ENCODE measurements at regions not wholly inside any gene's neighbourhood (a gene's known extent, or its start where the extent isn't known, plus 50 kb on each side); places are given as distances from the start of the nearest gene placed in this dataset.

DNA sequence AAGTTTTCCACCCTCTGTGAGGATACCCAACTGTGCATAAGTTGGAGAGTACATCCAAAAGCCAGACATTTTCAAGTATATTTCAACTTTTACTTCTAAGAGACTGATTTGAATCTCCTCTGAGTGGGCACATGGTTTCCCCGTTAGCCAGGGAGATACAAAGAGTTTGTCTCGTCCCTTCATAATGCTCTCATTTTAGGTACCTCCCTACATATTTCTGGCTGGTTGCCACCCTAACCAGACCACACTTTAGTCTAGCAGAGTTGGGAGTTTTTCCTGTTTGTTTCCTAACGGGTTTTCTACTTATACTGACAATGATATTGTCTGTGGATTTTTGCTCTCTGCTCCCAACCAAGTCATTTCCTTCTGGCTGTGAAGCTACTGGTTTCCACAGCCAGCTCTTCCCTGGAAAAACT, 180.3 kb downstream of the CCDC71L start:
- no peak for DNase-seq
- no peak overlapping the region for H3K4me3 Mint-ChIP-seq
- H3K36me3 Mint-ChIP-seq (ENCODE audit: low read depth): peaks cover 3% of the 10 kb centered on the region
- no peak for ATAC-seq
- peaks cover 5% of the 10 kb centered on the region for H3K9me3 Mint-ChIP-seq
- peak overlapping the region; percentile 73 for H3K27ac Mint-ChIP-seq
- H3K27me3 Mint-ChIP-seq: peaks cover 12% of the 10 kb centered on the region
- peaks cover 55% of the 10 kb centered on the region for H3K4me1 Mint-ChIP-seq

DNA sequence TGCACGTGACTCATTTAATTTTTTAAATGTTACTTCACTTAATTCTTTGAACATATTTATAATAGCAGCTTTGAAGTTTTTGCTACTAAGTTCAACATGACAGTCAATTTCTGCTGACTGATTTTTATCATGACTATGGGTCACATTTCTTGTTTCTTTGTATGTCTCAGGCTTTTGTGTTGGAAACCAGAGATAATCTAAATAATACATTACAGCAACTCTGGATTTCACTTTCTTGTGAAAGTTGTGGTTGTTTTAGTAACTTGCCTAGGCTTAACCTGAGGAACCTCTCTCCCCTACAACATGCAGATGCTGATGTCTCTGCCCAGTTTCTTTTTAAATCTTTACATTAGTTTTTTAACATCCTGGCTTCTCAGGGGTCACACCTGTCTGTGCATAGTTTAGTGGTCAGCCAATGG, 180.8 kb downstream of the CCDC71L start:
- peaks cover 12% of the 10 kb centered on the region for H3K27me3 Mint-ChIP-seq
- peak overlapping the region; percentile 73 for H3K27ac Mint-ChIP-seq
- peaks cover 3% of the 10 kb centered on the region for H3K36me3 Mint-ChIP-seq (ENCODE audit: low read depth)
- H3K4me3 Mint-ChIP-seq: no peak overlapping the region
- H3K9me3 Mint-ChIP-seq: peaks cover 6% of the 10 kb centered on the region
- ATAC-seq (peak; percentile 70), DNase-seq (no peak)
- peaks cover 51% of the 10 kb centered on the region for H3K4me1 Mint-ChIP-seq

DNA sequence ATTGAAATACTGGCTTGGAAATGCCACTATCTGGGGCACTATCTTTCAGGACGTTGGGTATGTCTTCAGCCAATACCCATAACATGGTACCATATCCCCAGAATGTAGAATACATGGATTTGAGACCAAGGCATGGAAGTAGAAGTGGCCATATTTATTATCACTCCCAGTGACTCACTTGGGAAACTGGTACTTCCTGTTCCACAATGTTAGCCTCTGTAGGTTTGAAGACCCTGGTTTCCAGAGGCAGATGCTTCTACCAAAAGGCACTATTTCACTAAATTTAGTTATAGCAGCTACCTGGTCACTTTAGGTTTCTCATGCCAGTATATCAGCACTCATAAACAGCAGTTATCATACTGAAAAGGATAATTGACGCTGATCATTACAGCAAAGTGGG, 184.2 kb downstream of the CCDC71L start:
- Mint-ChIP-seq H3K4me1 (peaks cover 30% of the 10 kb centered on the region), H3K9me3 (peaks cover 8% of the 10 kb centered on the region), H3K36me3 (ENCODE audit: low read depth) (no peaks in the 10 kb centered on the region), H3K27ac (no peak overlapping the region), H3K4me3 (no peak overlapping the region), H3K27me3 (peaks cover 23% of the 10 kb centered on the region)
- DNase-seq (no peak), ATAC-seq (no peak)

DNA sequence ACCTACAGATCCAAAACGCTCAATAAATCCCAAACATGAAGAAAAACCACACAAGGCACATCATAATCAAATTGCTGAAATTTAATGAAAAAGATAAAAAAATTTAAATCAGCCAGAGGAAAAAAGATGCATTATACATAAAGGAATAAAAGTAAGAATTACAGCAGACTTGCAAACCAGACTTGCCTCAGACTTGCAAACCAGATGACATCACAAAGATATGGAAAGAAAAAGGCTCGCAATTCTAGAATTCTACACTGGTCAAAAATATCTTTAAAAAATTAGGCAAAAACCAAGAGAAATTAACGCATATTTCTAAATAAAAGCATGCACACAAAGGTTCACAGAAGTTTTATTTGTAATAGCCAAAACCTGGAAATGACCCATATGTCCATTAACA, 188.0 kb upstream of the NAMPT start:
- ATAC-seq: no peak
- peaks cover 6% of the 10 kb centered on the region for H3K36me3 Mint-ChIP-seq (ENCODE audit: low read depth)
- peaks cover 20% of the 10 kb centered on the region for H3K9me3 Mint-ChIP-seq
- H3K27me3 Mint-ChIP-seq: peaks cover 15% of the 10 kb centered on the region
- H3K27ac Mint-ChIP-seq: no peak overlapping the region
- no peak for DNase-seq
- peaks cover 39% of the 10 kb centered on the region for H3K4me1 Mint-ChIP-seq
- no peak overlapping the region for H3K4me3 Mint-ChIP-seq

DNA sequence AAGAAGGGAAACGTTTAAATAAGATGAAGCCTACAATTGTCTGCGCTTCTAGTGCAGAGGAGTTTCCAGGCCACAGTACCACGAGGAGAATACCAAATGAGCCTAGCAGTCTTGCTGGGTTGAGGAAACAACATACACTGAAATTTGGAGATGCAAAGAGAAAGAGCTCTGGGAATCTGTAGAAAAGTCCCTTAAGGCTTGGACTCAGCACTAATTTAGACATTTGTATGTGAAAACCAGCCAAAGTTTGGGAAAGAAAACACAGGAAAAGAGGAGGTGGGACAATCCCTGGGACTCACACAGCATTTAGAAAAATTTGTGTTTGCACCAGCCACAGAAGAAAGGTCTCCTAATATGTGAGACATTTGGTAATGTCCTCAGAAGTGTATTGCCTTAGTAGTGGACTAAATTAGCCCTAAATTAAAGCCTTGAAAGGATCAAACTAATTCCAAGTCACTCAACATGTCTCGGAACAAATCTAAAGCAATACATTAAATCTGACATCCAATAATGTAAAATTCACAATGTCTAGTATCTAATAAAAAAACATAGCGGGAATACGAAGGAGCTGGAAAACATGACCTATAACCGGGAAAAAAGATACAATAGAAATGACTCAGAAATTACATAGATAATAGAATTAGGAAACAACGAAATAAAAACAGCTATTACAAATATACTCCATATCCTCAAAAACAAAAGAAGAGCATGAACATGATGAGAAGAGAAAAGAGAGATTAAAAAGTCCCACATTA, 187.1 kb upstream of the NAMPT start:
- peaks cover 39% of the 10 kb centered on the region for H3K4me1 Mint-ChIP-seq
- peaks cover 6% of the 10 kb centered on the region for H3K36me3 Mint-ChIP-seq (ENCODE audit: low read depth)
- H3K9me3 Mint-ChIP-seq: peaks cover 20% of the 10 kb centered on the region
- peaks cover 15% of the 10 kb centered on the region for H3K27me3 Mint-ChIP-seq
- H3K27ac Mint-ChIP-seq: peak overlapping the region; percentile 83
- DNase-seq (no peak), ATAC-seq (peak; percentile 60)
- H3K4me3 Mint-ChIP-seq: no peak overlapping the region

DNA sequence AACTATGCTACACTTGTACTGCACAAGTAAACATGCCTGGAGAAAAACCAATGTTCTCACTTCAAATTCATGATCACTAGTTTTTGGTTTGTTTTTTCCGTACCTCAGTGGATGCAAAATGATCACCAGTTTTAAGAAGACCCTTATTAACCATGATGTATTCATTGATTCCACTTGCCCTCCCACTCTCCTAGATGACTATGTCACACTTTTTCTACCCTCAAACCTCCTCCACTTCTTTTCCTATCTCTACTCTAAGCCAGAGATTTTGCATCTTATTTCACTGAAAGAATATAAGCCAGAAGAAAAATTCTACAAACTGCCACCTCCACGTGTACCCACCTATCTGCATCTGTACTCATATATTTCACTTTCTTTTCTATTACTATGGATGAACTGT, 186.2 kb upstream of the NAMPT start:
- Mint-ChIP-seq H3K4me1 (peaks cover 39% of the 10 kb centered on the region), H3K4me3 (no peak overlapping the region), H3K27ac (peak overlapping the region; percentile 83), H3K36me3 (ENCODE audit: low read depth) (peaks cover 6% of the 10 kb centered on the region), H3K9me3 (peaks cover 20% of the 10 kb centered on the region), H3K27me3 (peaks cover 15% of the 10 kb centered on the region)
- ATAC-seq: peak; percentile 79
- DNase-seq: no peak

DNA sequence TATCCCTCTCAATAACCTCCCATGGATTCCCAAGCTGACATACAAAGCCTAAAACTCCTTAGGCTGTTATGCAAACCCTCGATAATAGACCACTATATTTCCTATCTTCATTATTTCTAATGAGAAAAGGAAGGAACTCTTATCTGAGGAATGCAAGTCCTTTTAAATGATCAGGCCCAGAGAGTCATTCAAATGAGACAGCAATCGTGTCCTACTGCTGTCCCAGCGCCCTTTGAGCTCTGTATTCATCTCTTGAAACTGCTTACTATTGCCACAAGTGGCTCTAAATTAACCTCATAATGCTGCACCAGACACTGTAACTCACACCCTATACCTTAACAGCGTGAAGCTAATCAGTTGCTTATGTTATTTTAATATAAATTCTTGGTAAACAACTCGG, 182.1 kb upstream of the NAMPT start:
- Mint-ChIP-seq H3K4me1 (peaks cover 60% of the 10 kb centered on the region), H3K36me3 (ENCODE audit: low read depth) (peaks cover 6% of the 10 kb centered on the region), H3K27ac (no peak overlapping the region), H3K9me3 (peaks cover 12% of the 10 kb centered on the region), H3K27me3 (peaks cover 3% of the 10 kb centered on the region), H3K4me3 (no peak overlapping the region)
- DNase-seq: no peak
- no peak for ATAC-seq

DNA sequence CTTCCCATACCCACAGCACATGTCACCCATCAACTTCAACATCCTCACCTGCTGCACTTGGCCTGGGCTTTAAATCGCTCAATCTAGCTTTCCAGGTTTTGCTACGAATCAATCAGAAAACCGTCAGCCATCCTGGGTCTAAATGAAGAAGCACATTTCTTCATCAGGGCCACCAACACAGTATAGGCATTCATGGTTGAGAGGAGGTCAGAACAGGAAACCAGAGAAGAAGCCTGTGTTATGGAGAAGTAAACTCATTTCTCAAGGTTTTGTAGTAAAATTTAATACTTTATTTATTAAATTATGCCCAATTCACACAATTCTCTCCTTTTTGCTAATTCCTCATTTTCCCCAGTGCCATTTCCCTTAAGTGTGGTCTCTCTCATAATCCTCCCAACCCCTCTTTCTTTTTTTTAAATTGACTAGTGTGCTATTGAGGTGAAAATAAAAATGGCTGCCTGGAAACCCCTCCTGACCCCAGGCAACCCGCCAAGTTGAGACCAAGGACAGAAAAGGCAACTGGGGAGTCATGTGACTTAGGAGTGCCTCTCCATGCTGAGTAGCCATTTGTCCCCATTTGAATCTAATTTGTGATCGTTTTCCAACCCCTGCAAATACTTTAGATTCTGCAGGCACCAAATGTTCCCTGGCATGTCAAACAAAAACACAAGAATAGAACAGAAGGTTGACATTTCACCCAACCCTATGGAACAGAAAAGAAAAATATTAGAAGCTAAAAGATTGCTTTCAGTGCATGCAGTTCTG, 181.1 kb upstream of the NAMPT start:
- no peak overlapping the region for H3K27ac Mint-ChIP-seq
- no peak overlapping the region for H3K4me3 Mint-ChIP-seq
- peaks cover 11% of the 10 kb centered on the region for H3K9me3 Mint-ChIP-seq
- peaks cover 3% of the 10 kb centered on the region for H3K27me3 Mint-ChIP-seq
- DNase-seq (no peak), ATAC-seq (no peak)
- peaks cover 6% of the 10 kb centered on the region for H3K36me3 Mint-ChIP-seq (ENCODE audit: low read depth)
- H3K4me1 Mint-ChIP-seq: peaks cover 59% of the 10 kb centered on the region

DNA sequence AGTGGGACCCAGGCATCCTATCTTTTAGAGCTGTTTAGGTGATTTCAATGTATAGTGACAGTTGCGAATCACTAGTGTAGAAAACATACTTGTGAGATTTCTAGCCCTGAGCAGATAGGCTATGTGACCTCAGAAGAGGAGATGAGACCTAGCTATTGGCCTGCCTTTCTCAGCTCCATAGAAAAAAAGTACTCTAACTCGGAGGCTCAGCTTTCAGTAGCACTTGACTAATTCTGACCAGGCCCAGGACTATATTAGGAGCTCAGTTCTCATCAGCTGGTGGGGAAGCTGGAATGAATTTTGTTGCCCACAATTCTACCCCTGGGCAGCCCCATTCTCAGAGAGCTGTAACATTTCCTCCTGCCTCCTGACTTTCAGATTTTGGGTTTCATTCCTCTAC, 179.9 kb upstream of the NAMPT start:
- H3K4me1 Mint-ChIP-seq: peaks cover 55% of the 10 kb centered on the region
- peaks cover 9% of the 10 kb centered on the region for H3K36me3 Mint-ChIP-seq (ENCODE audit: low read depth)
- peak overlapping the region; percentile 49 for H3K27ac Mint-ChIP-seq

DNA sequence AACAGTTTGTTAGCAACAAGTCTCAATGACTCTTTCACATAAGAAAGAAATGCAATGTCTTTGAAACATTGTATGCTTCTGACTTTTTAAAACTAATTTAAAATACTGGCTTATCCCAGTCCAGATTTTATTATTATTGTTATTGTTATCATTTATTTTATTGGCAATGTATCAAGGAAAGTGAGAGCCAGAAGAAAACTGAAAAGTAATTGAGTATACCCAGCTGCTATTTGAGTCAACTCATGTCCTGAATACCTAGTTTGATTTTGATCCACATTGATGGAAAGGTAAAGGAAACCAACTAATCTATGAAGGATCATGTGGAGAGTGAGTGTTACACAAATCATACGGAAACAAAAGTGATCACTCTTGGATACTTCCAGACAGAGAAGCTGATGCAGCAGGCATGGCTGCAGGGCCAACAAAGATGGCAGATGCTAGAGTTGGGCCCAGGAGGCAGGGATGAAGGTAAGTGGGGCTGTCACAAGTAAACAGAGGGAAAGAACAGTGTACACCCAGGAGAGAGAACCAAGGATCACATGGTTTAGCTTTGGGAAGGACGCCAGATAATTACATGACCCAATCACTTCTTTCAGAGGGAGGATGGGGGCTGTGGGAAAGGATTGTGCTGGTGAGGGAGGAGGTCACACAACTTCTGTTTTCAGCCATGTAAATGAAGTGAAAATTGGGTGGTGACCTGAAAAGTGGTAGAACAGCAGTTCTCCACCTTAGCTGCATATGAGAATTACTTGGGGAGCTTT, 179.2 kb upstream of the NAMPT start:
- Mint-ChIP-seq H3K9me3 (peaks cover 10% of the 10 kb centered on the region), H3K36me3 (ENCODE audit: low read depth) (peaks cover 5% of the 10 kb centered on the region), H3K27me3 (peaks cover 2% of the 10 kb centered on the region), H3K4me3 (no peak overlapping the region), H3K4me1 (peaks cover 51% of the 10 kb centered on the region), H3K27ac (peak overlapping the region; percentile 25)
- DNase-seq (no peak), ATAC-seq (no peak)

More for the DNA sequence above, 179.9 kb upstream of the NAMPT start:
- ATAC-seq (peak; percentile 30), DNase-seq (no peak)
- peaks cover 3% of the 10 kb centered on the region for H3K27me3 Mint-ChIP-seq
- H3K9me3 Mint-ChIP-seq: peaks cover 11% of the 10 kb centered on the region
- H3K4me3 Mint-ChIP-seq: no peak overlapping the region

DNA sequence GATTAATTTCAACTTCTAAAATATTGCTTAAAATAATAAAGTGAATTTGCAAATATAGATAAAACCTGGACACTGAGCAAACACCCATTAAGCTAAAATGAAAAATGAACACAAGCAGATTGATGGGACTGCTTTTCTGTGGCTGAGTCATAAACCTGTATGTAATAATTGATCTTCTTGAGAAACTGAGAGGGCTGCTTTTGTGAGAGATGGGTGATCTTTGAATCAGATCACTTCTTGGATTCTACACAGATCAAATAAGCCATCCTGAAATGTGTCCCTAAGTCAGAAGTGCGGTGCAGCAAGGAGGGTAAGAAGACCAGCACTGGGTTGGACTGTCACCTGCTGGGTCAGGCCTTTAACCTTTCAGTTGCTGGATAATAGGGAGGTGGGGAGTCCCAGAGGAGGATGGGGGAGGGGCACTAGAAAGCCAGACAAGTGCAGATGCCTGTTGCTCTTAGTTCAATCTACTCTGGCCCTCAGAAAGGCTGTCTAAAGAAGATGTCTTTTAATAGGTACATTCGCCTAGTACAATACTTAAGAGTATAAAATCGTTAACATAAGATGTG, 178.2 kb upstream of the NAMPT start:
- Mint-ChIP-seq H3K27ac (peak overlapping the region; percentile 43), H3K9me3 (peaks cover 14% of the 10 kb centered on the region), H3K27me3 (no peaks in the 10 kb centered on the region), H3K4me1 (peaks cover 47% of the 10 kb centered on the region), H3K4me3 (peak overlapping the region; percentile 15), H3K36me3 (ENCODE audit: low read depth) (peaks cover 7% of the 10 kb centered on the region)
- ATAC-seq: peak; percentile 54
- no peak for DNase-seq

DNA sequence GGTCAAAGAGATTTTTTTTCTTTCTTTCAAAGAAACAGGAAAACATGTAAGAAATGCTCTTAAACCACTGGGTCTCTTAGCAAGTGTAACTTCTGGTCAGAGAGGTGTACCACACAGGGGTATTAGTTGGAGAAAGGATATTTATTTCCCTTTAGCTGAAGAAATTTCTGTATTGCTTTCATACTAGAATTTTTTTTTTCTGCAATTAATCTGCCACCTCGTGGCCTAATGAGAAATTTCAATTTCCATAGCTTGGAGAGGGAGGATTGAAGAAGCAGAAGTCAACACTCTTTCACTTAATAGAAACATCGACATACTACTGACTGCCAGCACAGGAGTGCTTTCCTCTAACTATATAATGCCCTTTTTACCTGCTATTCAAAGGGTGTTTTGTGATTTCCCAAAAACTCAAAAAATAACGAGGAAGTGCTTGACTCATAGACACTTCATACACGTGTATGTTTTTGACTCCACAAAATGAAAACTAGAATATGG, 177.6 kb upstream of the NAMPT start:
- Mint-ChIP-seq H3K4me1 (peaks cover 47% of the 10 kb centered on the region), H3K27me3 (no peaks in the 10 kb centered on the region), H3K9me3 (peaks cover 17% of the 10 kb centered on the region), H3K27ac (peak overlapping the region; percentile 75), H3K36me3 (ENCODE audit: low read depth) (peaks cover 9% of the 10 kb centered on the region), H3K4me3 (peak overlapping the region; percentile 21)
- ATAC-seq (peak; percentile 44), DNase-seq (no peak)

DNA sequence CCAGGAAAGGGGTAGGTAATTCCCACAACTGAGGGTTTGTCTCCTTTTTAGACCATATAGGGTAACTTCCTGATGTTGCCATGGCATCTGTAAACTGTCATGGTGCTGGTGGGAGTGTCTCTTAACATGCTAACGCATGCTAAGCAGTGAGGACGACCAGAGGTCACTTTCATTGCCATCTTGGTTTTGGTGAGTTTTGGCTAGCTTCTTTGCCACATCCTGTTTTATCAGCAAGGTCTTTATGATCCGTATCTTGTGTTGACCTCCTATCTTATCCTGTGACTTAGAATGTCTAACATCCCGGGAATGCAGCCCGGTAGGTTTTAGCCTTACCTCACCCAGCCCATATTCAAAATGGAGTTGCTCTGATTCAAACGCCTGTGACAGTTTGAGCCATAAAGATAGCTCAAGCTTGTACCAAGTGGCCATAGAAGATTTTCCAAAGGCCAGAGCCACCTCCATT, 176.0 kb upstream of the NAMPT start:
- Mint-ChIP-seq H3K27ac (peak overlapping the region; percentile 59), H3K4me1 (peaks cover 47% of the 10 kb centered on the region), H3K4me3 (no peak overlapping the region), H3K9me3 (peaks cover 19% of the 10 kb centered on the region), H3K36me3 (ENCODE audit: low read depth) (peaks cover 9% of the 10 kb centered on the region), H3K27me3 (peaks cover 2% of the 10 kb centered on the region)
- ATAC-seq (no peak), DNase-seq (no peak)
